HG03521 (cell line): ENCODE measurements at regions not wholly inside any gene's neighbourhood (a gene's known extent, or its start where the extent isn't known, plus 50 kb on each side); places are given as distances from the start of the nearest gene placed in this dataset.
"Not testable (repeated sequence)": the region's sequence is repeated elsewhere in the genome, so short reads cannot be mapped to it uniquely, and the experiment has no call there.

Experiments
- ATAC-seq: cut with Tn5 transposase; IDR thresholded peaks from one replicate; pipeline ENCODE4 v1.9.1; 2021; ENCODE audit warnings: mild to moderate bottlenecking, moderate library complexity; ENCODE audit not compliant: unreplicated experiment

DNA sequence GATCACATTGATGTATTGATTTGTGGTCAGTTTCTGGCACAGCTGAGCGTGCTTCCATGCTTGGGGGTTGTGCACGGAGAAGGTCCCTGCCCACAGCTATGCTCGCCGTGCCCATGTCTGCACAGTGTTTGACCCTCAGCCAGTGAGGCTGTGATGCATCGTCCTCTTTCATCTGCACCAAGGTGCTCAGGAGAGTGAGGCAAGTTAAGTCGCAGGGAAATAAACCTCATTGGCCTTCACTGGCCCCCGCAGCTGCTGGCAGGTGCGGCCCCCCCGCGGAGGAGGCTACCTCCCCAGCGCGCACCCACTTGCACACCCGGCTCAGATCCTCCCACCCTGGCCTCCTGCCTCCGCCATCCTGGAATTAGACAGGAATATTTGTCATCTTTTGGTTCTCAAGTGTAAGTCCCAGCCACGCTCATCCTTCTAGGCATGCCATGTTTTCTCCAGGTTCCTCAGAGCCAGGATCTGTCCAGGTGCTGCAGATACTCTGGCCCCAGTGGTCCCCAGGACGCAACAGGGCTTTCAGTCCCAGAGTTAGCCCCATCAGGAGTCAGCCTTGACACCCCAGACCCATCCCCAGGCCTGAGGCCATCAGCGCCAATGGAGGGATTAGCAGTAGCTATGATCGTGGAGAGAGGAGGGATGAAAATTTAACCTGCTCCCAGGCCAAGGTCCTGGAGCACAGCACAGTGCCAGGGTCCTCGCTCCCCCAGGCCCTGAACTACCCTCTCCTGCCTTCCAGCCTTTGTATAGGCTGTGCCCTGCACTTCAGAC is 93.7 kb downstream of the OAT start:
- no peak for ATAC-seq

DNA sequence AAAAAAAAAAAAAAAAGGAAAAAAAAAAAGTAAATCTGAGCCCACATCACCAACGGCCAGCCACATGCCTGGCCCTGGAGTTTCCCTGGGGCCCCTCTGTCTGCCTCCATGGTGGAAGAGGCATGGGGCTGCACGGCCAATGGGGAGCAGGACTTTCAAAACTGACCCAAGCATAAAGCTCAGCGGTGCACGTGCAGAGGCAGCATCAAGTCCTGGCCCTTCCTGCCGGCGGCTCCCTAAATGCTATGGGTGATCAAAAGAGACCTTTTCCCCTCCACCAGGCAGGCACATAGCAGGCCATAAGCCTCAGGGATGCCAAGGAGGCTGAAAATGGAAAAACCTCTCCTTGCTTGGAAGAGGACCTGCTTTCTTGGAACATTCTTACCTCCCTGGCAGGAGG is 94.3 kb downstream of the OAT start:
- ATAC-seq = no peak

DNA sequence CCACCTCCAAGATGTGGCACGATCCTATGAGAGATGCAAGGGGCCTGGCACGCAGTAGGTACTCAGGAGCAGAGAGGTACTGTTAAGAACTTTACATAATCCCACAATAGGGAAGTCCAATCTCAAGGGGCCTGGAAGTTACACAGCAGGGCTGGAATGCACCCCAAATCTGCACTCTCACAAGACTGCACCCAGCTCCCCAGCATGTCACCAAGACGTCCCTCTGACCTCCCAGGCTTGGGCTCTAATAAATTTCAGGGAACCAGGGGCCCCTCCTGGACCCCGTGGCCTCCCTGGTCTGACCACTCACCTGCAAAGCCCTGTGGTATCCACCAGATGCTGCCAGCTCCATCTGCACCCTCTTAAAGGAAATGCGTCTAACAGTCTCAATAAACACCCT is 94.9 kb downstream of the OAT start:
- ATAC-seq = no peak

DNA sequence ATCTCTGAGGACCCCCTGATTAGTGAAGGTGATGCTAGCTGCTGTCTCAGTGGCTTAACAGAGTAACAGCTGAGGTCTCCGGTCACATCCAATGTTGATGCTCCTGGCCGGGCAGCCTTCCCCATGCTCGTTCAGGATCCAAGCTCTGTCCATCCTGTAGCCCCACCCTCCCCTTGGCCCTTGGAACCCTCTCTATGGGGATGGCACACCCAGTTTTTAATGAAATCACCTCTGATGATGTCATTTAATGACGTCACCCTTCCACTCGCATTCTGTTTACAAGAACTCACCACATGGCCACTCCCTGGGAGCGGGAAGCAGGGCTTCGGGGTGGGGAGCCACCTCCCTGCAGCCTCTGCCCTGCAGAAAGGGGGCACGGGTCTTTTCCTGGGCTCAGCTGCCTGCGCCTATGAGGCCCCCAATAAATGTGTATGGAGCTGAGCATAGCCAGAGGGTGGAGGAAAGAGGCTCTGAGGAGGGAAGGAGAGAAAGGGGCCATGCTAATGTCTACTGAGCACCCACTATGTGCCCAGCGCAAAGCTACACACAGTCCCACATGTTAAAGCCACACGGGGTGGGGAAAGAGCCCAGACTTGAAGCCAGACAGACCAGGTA is 95.5 kb downstream of the OAT start:
- ATAC-seq = no peak

DNA sequence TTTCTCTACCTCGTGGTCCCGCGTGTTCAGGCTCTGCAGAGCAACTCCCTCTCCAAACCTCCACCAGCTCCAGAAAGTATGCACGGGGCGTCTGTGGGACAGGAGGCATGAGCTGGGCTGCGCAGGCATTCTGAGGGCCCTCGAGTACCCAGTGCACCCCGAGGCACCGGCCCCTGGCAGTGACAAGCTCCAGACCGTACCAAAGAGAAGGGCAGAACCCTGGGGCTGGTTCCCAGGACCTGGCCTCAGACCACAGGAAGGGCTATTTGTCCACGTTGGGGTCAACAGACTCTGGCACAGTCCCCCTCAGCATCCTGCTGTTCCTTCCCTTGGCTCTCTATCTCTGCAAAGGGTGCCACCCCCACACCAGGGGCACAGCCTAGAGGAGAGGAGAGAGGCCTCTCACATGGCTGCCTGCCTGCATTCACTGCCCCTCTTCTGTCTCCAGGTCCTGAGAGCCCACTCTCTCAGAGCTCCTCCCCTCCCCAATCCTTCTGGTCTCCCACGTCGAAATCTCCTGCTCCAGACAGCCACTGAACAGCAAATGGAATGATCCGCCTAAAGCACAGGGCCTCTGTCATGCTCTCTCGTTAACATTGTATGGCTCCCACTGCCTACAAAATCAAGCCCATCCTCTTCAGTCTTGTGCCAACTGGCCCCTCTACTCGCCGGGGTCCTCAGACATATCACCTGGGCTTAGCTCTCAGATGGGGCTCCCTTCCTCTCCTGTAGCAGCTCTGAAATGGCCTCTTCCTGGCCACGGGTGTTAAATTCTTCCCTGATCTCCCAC is 96.3 kb downstream of the OAT start:
- ATAC-seq = no peak

DNA sequence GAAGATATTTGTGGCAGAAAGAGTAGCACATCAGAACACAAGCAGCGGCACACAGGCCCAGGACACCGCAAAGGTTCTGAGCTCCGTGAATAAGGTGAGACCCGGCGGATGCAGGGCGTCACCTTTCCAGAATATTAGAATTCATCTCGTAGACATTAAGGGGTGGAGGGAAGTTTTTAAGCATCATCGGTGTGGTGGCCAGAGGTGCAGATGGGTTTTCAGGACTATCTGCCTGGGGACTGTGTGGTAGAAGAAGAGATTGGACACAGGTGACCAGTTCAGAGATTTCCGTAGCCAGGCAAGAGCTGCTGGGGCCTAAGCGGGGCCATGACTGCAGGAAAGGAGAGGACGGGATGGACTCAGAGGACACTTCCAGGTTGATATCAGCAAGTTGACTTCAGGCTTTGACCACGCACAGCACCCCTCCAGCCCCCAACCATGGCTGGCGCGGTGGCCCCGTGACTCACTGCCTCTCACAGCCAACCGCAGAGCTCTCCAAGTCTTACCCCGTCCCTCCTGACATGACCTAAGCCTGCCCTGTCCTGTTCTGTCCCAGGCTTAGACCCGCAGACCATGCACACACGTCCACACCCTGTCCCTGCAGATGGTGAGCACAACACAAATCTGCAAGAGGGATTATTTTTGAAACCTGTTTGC is 97.2 kb downstream of the OAT start:
- ATAC-seq = no peak

DNA sequence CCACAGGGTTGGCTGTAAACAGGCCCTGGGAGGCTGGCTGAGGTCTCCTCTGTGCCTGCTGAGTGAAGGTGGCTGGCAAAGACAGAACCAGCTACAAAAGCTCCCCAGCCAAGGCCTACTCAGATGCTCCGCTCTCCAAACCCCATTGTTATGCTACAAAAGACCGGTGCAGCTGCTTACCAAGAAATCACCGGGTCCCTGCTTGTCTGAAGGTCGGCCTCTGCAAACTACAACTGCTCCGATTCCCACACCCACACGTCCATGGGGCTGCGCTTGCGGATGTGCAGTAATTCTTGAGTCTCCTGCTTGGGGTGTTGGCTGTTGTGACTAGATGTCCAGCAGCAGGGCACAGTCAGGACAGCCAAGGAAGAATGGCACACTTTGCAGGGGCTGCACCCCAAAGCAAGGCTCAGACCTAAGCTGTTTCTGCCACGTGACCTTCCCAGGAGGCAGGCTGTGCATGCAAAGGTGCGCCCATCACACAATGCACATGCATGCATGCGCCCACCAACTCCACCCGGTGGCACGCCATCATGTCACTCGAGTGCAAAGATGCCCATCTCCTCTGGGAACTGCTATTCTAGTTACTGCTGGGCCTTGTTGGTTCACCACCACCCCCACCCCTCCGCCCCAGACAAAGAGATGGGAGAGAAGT is 97.8 kb downstream of the OAT start:
- ATAC-seq = no peak

DNA sequence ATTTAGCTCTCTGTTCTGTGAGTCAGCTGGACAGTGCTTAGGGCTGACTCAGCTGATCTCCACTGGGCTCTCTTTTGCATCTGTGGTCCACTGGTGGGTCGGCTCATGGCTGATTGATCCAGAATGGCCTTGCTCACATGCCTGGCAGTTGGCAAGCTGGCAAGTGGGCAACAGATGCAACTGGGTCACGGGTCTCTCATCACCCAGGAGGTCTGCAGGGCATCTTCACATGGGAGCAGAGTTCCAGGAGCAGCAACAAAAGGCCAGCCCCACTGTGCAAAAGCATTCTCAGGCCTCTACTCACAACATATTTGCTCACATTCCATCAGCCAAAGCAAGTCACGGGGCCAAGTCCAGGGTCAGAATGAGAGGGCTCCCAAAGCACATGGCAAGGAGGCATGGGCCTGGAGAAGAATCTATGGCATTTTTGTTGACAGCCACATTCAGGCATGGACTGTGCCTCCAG is 98.8 kb downstream of the OAT start:
- no peak for ATAC-seq

DNA sequence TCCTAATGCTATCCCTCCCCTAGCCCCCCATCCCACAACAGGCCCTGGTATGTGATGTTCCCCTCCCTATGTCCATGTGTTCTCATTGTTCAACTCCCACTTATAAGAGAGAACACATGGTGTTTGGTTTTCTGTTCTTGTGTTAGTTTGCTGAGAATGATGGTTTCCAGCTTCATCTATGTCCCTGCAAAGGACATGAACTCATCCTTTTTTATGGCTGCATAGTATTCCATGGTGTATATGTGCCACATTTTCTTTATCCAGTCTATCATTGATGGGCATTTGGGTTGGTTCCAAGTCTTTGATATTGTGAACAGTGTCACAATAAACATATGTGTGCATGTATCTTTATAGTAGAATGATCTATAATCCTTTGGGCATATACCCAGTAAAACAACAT is 99.2 kb downstream of the OAT start:
- not testable (repeated sequence) for ATAC-seq

DNA sequence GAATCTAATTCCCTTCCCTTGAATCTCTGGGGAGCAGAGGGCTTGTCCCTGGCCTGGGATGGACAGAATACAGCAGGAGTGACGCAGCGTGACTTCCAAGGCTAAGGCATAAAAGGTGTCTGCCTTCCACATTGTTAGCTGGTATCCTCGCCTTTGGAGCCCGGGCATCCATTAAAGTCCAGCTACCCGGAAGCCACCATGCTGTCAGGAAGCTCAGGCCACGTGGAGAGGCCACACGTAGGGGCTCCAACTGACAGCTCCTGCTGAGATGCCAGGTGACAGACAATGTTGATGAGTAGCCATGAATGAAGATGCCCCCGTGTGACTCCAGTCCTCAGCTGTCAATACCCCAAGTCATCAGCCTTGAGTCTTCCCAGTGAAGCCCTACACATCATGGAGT is 99.9 kb downstream of the OAT start:
- ATAC-seq = no peak

DNA sequence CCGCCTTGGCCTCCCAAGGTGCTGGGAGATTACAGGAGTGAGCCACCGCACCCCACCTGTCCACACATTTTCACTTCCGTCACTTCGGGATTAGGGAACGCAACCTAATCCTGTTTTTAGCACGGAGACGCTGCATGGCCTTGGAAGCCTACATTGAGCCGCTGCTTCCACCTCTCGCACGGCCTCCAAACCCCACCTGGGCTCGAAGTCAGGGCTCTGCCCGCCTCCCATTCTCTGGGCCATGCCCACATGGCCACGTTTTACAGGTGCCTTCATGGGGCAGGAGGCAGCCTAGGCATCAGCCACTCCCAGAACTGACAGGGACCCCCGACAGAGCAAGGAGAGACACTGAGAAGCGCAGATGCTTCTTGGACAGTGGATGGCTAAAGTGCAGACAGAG is 100.6 kb downstream of the OAT start:
- ATAC-seq = no peak

DNA sequence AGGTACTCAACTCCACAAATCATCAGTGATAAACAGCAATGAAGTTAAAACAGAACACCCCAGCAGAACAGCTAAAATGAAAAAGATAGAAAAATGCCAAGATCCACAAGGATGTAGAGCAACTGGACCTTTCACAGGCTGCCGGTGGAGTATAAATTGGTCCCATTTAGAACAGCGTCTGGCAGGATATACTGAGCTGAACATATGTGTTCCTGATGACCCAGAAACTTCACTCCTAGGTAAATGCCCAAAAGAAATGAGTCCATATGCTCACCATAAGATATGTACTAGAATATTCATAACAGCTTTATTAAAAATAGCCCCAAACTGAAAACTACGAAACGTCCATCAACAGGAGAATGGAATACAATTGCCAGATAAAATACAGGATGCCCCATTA is 102.4 kb downstream of the OAT start:
- no peak for ATAC-seq

DNA sequence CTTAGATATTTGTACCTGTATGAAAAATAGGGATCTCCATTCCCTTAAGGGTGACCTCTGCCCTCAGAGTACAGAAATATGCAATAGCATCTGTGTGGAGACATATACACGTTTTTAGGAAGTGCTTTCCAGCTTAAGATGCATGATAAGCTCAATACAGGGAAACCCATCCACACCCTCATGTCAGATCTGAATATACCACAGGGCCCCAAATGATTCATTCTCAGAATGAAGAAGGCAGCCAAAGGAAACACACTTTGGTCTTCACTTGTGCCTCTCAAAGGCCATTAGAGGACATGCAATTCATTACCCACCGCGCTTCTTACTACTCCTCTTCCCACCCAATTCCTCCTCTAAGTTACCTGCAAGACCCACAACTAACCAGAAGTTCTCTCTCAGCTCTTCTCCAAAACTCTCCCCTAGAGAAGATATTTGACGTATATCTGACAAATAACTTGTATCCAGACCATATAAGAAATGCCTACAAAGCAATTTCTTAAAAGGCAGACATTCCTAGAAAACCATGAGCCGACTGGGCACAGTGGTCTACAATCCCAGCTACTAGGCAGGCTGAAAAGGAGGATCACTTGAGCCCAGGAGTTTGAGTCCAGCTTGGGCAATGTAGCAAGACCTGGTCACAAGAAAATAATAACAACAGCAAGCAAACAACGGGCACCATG is 103.0 kb downstream of the OAT start:
- no peak for ATAC-seq

DNA sequence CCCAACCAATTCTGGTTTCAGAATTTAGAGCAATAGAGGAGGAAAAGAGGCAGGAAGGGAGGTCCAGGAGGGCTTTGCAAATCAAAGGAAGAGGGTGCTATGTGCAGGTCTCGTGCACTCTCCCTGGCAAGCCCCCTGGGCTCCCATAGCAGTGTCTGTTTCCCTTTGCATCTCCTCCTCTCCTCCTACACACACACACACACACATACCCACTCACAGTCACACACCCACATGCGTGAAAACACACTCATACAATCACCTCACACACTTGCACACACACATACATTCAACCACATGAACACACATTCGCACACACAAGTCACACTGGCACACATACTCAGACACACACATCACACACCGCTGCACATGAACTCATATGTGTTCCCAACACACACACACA is 105.3 kb downstream of the OAT start:
- ATAC-seq = no peak

DNA sequence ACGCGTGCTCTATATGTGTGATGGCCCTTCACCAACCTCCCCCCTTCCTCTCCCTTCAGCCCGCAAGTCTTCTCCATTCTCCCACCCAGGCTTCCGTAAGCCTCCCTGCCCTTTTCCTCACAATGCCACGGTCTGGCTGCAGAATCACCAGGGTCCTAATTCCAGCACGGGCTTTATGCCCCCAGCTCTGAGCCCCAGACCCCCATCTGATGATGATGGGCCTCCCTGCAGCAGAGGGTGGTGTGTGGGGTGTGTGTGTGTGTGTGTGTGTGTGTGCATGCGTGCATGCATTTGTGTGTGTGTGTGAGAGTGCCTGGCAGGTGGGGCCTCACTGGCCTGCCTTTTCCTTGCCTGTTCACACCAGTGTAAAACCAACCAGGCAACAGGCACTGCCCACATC is 109.9 kb downstream of the OAT start:
- ATAC-seq = no peak

DNA sequence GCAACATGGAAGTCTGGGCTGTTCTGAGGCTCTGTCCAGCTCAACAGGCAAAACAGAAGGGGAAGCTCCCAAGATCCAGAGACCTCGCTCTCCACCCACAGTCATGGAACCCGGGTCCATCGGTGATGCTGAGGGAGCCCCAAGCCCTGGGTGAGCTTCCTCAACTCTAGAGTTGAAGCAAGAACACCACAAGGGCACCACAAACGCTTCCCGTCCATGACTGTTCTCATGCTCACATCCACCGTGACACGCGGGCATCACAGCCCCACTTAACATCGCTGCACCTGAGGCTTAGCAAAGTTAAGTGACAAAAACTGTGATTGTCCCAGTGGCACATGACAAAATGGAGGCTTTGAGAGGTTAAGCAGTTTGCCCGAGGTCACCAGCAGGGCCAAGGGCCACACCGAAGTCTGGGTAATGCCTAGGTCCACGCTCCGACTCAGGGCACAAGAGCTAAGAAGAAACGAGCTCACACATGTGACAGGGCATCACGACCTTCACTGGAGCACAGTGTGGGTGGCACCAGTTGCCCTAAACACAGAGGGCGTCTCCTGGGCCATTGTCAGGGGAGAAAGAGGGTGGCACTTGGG is 110.6 kb downstream of the OAT start:
- no peak for ATAC-seq

DNA sequence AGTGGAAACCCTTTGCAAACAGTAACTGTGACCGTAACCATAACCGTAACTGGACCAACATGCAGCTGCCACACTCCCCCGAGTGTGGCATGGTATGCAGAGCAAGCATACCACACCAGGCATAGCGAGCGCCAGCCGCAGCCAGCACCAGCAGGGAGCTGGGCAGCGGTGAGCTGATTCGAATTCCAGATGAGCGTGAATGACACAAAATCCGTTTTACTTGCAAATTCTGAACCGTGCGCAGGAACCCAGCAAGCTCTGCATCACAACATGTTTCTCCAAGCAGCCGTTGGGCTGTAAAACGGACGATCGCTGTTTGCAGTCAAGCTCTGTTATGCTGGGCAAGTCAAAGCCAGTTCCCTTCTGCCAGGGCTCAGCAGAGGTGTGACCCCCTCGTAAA is 111.1 kb downstream of the OAT start:
- ATAC-seq = no peak

DNA sequence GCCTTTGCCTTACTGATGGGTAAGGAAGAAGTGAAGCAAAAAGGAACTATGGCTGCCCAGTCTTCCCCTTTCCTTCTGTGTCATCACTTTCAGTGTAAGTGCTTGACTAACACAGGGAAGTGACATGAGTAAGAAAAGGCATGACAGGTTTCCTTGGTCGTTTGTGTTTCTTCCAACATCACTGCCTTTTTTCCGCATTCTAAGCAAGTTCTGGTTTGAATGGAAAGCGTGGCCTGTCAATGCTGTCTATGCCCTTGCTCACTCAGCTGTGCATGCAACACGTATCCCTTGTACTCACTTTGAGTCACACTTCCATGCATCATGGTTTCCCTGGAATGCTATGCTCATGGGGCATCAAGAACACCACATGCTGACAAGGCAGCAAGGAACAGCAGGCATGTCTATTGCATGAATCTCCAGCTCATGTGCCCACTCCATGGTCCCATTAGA is 111.8 kb downstream of the OAT start:
- no peak for ATAC-seq

DNA sequence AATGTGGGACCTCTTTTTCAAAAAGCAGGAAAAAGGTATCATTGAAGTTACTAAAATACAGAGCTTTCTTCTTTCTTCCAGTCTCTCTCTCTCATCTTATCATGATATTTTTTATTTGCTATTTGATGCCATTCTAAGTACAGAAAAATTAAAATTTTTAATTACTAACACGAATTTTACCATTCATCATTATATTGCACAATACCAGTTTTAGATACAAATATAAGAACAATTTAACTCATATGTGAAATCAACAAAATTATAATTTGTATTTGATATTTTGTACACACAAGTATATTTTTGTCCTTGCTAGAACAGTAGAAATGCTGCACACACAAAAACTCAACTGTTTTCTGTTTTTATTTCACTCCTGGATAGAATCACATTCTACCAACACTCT is 112.2 kb downstream of the OAT start:
- ATAC-seq = no peak

DNA sequence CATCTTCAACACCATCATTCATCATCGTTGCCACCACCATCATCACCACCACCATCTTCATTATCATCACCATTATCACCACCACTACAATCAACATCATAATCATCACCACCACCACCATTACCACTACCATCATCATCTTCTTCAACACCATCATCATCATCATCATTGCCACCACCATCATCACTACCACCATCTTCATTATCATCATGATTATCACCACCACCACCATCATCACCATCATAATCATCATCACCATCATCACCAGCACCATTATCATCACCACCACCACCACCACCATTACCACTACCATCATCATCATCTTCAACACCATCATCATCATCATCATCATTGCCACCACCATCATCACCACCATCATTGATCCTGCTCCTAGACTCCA is 112.7 kb downstream of the OAT start:
- ATAC-seq = no peak
